ENCODE measurements at regions not wholly inside any gene's neighbourhood (a gene's known extent, or its start where the extent isn't known, plus 50 kb on each side); places are given as distances from the start of the nearest gene placed in this dataset.

- Mint-ChIP-seq H3K4me3 (no peak overlapping the region), H3K4me1 (ENCODE audit: low read depth) (no peaks in the 10 kb centered on the region), H3K36me3 (ENCODE audit: low read depth) (no peaks in the 10 kb centered on the region), H3K9me3 (no peaks in the 10 kb centered on the region), H3K27ac (no peak overlapping the region), H3K27me3 (ENCODE audit: low read depth) (no peaks in the 10 kb centered on the region)
- intact Hi-C loops (cut with micrococcal nuclease): no loop called here
- CTCF ChIA-PET: no interaction called here
- no peak for DNase-seq
These were observed 237.0 kb upstream of the CDH20 start for GRCh38 chr18:61096226-61096625.

DNA sequence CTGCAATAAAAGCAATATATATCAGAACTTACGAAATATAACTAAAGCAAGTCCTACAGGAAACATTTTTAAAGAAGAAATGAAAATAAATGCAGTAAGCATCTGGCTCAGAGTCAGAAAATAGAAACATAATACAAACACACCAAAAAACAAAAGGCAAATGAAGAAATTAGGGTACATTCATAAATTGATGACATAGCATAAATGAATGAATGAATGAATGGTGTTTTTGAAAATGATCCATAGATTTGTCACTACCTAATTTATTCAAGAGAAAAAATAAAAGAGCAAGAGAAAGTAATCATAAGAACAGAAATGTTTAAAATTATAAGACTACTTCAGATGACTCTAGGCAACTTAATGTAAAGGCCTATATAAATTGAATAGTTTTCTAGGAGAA is 226.1 kb upstream of the CDH20 start:
- DNase-seq: no peak
- H3K9me3 Mint-ChIP-seq: peaks cover 5% of the 10 kb centered on the region
- H3K4me3 Mint-ChIP-seq: no peak overlapping the region
- CTCF ChIA-PET: no interaction called here
- no peaks in the 10 kb centered on the region for H3K36me3 Mint-ChIP-seq (ENCODE audit: low read depth)
- intact Hi-C loops (cut with micrococcal nuclease): no loop called here
- no peaks in the 10 kb centered on the region for H3K4me1 Mint-ChIP-seq (ENCODE audit: low read depth)
- H3K27ac Mint-ChIP-seq: no peak overlapping the region
- no peaks in the 10 kb centered on the region for H3K27me3 Mint-ChIP-seq (ENCODE audit: low read depth)

DNA sequence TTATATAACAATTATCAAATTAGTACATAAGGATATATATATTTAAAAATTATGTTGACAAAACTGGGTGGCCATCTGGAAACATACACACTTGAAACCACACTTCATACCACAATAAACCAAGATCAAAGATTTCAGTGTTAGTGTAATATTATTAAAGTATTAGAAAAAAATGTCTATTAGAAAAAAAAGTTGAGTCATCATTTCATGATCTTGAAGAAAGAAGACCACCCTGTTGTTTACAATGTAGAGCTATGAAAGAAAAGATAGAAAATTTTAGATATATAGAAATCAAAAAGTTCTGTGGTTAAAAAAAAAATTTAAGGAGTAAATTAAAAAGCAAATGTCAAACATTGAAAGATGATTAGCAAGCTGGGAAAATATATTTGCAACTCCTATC is 224.5 kb upstream of the CDH20 start:
- H3K4me1 Mint-ChIP-seq (ENCODE audit: low read depth): no peaks in the 10 kb centered on the region
- no peak overlapping the region for H3K4me3 Mint-ChIP-seq
- no peaks in the 10 kb centered on the region for H3K27me3 Mint-ChIP-seq (ENCODE audit: low read depth)
- no peak overlapping the region for H3K27ac Mint-ChIP-seq
- no peak for DNase-seq
- CTCF ChIA-PET: interaction anchor here (0.5 kb wide), 1 partner anchor 37 kb away, joined by 3 read pairs; no protein-coding TSS in a partner anchor
- intact Hi-C loops (cut with micrococcal nuclease): no loop called here
- H3K36me3 Mint-ChIP-seq (ENCODE audit: low read depth): no peaks in the 10 kb centered on the region
- peaks cover 7% of the 10 kb centered on the region for H3K9me3 Mint-ChIP-seq

DNA sequence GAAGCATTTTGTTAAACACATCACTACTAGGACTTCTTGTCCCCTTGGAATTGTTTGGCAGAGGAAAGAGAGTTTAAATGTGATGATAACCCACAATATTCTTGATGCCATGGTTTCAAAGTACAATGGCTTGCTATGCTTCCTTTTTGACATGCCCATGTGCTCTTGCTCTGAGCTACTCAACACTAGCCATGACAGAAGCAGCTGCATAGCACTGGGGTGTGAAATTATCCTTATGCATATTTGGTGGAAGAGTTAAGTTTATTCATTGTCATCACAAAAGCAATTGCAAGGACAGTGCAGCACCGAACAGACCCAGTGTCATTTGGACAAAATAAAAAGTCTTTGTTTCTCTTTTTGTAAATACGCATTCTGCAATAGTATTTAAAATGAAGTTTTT is 209.9 kb upstream of the CDH20 start:
- no peak overlapping the region for H3K27ac Mint-ChIP-seq
- no peaks in the 10 kb centered on the region for H3K36me3 Mint-ChIP-seq (ENCODE audit: low read depth)
- no peaks in the 10 kb centered on the region for H3K4me1 Mint-ChIP-seq (ENCODE audit: low read depth)
- no peak overlapping the region for H3K4me3 Mint-ChIP-seq
- DNase-seq: no peak
- CTCF ChIA-PET: interaction anchor here (0.6 kb wide), 1 partner anchor 10 kb away, joined by 3 read pairs; no protein-coding TSS in a partner anchor
- H3K27me3 Mint-ChIP-seq (ENCODE audit: low read depth): no peaks in the 10 kb centered on the region
- peaks cover 3% of the 10 kb centered on the region for H3K9me3 Mint-ChIP-seq
- intact Hi-C loops (cut with micrococcal nuclease): no loop called here

DNA sequence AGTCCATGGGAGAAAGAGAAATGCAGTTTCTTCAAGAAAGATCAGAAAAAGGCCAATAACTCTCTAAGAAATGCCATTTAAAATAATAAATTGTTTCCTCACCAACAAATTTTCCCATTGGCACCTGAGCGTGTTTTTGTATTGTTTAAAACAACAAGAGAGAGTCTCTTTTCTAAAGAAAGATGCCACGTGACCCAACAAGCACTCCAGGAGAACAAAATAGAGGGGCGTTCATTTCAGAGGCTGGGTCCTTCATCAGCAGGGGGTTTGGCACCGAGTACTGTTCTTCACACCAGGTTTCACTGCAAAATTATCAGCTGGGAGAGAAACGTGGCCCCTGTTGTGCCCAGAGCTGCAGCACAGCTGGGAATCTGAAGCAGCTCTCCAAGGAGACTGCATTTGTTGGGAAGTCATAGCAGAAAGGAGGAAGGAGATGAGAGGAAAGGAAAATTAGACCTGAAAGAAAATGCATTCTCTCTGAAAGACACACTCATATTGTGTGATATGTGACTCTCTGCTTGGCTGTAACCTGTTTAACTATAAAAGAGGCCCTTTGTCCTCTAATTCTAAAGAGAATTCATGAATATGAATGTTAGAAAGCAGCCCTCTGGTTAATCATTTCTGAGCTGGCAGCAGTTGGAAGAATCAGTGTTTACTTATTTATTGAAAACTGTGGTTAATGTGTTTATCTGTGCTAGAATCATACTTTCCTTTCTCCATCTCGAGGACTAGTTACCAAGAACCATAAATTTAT is 205.3 kb upstream of the CDH20 start:
- no peak for DNase-seq
- no peak overlapping the region for H3K27ac Mint-ChIP-seq
- H3K36me3 Mint-ChIP-seq (ENCODE audit: low read depth): no peaks in the 10 kb centered on the region
- H3K4me3 Mint-ChIP-seq: no peak overlapping the region
- H3K27me3 Mint-ChIP-seq (ENCODE audit: low read depth): no peaks in the 10 kb centered on the region
- CTCF ChIA-PET: interaction anchor here (0.6 kb wide), 1 partner anchor 70 kb away, joined by 3 read pairs; no protein-coding TSS in a partner anchor
- no peaks in the 10 kb centered on the region for H3K9me3 Mint-ChIP-seq
- no peaks in the 10 kb centered on the region for H3K4me1 Mint-ChIP-seq (ENCODE audit: low read depth)
- intact Hi-C loops (cut with micrococcal nuclease): no loop called here

GRCh38 chr18:61129001-61129400 is 204.2 kb upstream of the CDH20 start:
- Mint-ChIP-seq H3K4me3 (no peak overlapping the region), H3K9me3 (no peaks in the 10 kb centered on the region), H3K27ac (no peak overlapping the region), H3K27me3 (ENCODE audit: low read depth) (no peaks in the 10 kb centered on the region), H3K4me1 (ENCODE audit: low read depth) (no peaks in the 10 kb centered on the region), H3K36me3 (ENCODE audit: low read depth) (no peaks in the 10 kb centered on the region)
- intact Hi-C loops (cut with micrococcal nuclease): no loop called here
- CTCF ChIA-PET: no interaction called here
- DNase-seq: no peak

DNA sequence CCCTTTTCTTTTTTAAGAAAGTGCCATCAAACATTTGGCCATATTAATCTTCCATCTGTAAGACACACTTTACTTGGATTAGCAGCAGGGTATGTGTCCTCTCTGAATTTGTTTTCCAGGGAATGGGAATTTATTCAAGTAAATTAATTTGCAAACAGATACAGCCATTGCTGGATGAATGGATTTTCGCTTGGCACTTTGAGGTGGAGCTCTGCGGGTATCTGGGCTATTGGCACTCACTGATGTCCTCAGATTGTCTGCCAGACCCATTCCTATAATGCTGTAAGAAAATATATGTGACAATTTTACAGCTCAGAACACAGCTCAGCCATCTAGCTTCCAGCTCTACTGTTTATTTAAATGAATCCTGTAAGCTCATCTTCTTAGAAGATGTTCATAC is 201.2 kb upstream of the CDH20 start:
- no peaks in the 10 kb centered on the region for H3K9me3 Mint-ChIP-seq

GRCh38 chr18:61133783-61134182 is 199.4 kb upstream of the CDH20 start:
- CTCF ChIA-PET: no interaction called here
- Mint-ChIP-seq H3K27me3 (ENCODE audit: low read depth) (no peaks in the 10 kb centered on the region), H3K4me1 (ENCODE audit: low read depth) (no peaks in the 10 kb centered on the region), H3K4me3 (no peak overlapping the region), H3K9me3 (no peaks in the 10 kb centered on the region), H3K36me3 (ENCODE audit: low read depth) (no peaks in the 10 kb centered on the region), H3K27ac (no peak overlapping the region)
- intact Hi-C loops (cut with micrococcal nuclease): no loop called here
- no peak for DNase-seq

More for the DNA sequence above, 201.2 kb upstream of the CDH20 start:
- DNase-seq: no peak
- H3K36me3 Mint-ChIP-seq (ENCODE audit: low read depth): no peaks in the 10 kb centered on the region
- no peak overlapping the region for H3K4me3 Mint-ChIP-seq
- no peaks in the 10 kb centered on the region for H3K4me1 Mint-ChIP-seq (ENCODE audit: low read depth)
- no peaks in the 10 kb centered on the region for H3K27me3 Mint-ChIP-seq (ENCODE audit: low read depth)
- intact Hi-C loops (cut with micrococcal nuclease): no loop called here
- CTCF ChIA-PET: no interaction called here
- no peak overlapping the region for H3K27ac Mint-ChIP-seq

DNA sequence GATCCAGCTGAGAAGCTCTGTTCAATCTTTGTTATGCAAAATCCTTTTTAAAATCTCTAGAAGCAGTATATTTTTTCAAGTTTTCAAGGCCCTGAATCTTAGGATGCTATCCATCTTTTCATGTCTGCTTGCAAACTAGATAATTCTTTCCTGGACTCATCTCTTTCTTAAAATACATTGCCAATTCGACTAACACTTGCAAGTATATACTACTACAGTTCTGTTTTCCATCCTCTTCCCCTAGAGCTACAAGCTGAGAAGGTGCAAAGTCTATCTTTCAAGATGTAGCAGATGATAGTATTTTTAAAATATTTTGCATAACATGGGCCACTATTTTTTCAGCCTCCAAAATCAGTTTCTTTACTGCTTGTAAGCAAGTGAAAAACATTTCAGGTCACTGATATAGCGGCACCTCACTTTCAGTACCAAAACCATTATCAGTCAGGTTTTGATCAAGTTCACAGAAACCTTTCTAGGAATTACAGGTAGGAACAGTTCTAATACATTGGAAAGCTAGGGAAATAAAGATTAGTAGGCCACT is 196.4 kb upstream of the CDH20 start:
- Mint-ChIP-seq H3K4me3 (no peak overlapping the region), H3K27ac (no peak overlapping the region), H3K27me3 (ENCODE audit: low read depth) (no peaks in the 10 kb centered on the region), H3K4me1 (ENCODE audit: low read depth) (no peaks in the 10 kb centered on the region), H3K9me3 (peaks cover 4% of the 10 kb centered on the region), H3K36me3 (ENCODE audit: low read depth) (no peaks in the 10 kb centered on the region)
- DNase-seq: no peak
- intact Hi-C loops (cut with micrococcal nuclease): no loop called here
- CTCF ChIA-PET: no interaction called here

DNA sequence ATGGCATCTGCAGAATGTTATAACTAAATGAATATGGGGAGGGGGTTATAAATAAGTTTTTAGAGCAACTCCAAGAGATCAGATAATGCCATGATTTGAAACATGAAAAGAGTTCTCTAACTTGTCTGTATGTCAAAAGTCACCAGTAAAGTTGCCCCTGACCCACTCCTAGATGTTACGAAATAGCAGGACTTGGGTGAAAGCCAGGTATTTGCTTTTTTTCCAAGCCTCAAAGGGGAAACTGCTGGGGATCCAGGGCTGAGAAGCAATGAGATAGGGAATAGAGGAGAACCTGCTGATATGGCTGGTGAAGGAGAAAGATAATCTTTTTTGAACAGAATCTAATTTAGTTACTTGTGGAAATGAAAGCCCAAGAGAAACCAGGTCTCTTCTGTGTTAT is 191.5 kb upstream of the CDH20 start:
- CTCF ChIA-PET: no interaction called here
- Mint-ChIP-seq H3K27me3 (ENCODE audit: low read depth) (no peaks in the 10 kb centered on the region), H3K36me3 (ENCODE audit: low read depth) (no peaks in the 10 kb centered on the region), H3K9me3 (peaks cover 10% of the 10 kb centered on the region), H3K4me1 (ENCODE audit: low read depth) (no peaks in the 10 kb centered on the region), H3K27ac (no peak overlapping the region), H3K4me3 (no peak overlapping the region)
- DNase-seq: no peak
- intact Hi-C loops (cut with micrococcal nuclease): no loop called here

- CTCF ChIA-PET: no interaction called here
- Mint-ChIP-seq H3K9me3 (peaks cover 9% of the 10 kb centered on the region), H3K27me3 (ENCODE audit: low read depth) (no peaks in the 10 kb centered on the region), H3K4me1 (ENCODE audit: low read depth) (no peaks in the 10 kb centered on the region), H3K27ac (no peak overlapping the region), H3K4me3 (no peak overlapping the region), H3K36me3 (ENCODE audit: low read depth) (no peaks in the 10 kb centered on the region)
- DNase-seq: no peak
- intact Hi-C loops (cut with micrococcal nuclease): no loop called here
These were observed 184.9 kb upstream of the CDH20 start for GRCh38 chr18:61148322-61148721.

- Mint-ChIP-seq H3K27me3 (ENCODE audit: low read depth) (no peaks in the 10 kb centered on the region), H3K4me1 (ENCODE audit: low read depth) (no peaks in the 10 kb centered on the region), H3K27ac (no peak overlapping the region), H3K36me3 (ENCODE audit: low read depth) (no peaks in the 10 kb centered on the region), H3K9me3 (peaks cover 5% of the 10 kb centered on the region), H3K4me3 (no peak overlapping the region)
- DNase-seq: no peak
- CTCF ChIA-PET: no interaction called here
- intact Hi-C loops (cut with micrococcal nuclease): no loop called here
These were observed 183.4 kb upstream of the CDH20 start for GRCh38 chr18:61149786-61150185.

GRCh38 chr18:61153571-61153970 is 179.7 kb upstream of the CDH20 start:
- no peaks in the 10 kb centered on the region for H3K36me3 Mint-ChIP-seq (ENCODE audit: low read depth)
- no peak overlapping the region for H3K27ac Mint-ChIP-seq
- H3K9me3 Mint-ChIP-seq: peaks cover 1% of the 10 kb centered on the region
- H3K4me3 Mint-ChIP-seq: no peak overlapping the region
- H3K27me3 Mint-ChIP-seq (ENCODE audit: low read depth): no peaks in the 10 kb centered on the region
- no peaks in the 10 kb centered on the region for H3K4me1 Mint-ChIP-seq (ENCODE audit: low read depth)
- no peak for DNase-seq
- intact Hi-C loops (cut with micrococcal nuclease): no loop called here
- CTCF ChIA-PET: no interaction called here

Data from activated naive CD4-positive, alpha-beta T cell treated with anti-CD3 and anti-CD28 coated beads for 36 hours (primary cell).